GM18909 (cell line): ENCODE measurements at regions not wholly inside any gene's neighbourhood (a gene's known extent, or its start where the extent isn't known, plus 50 kb on each side); places are given as distances from the start of the nearest gene placed in this dataset.
"Not testable (repeated sequence)": the region's sequence is repeated elsewhere in the genome, so short reads cannot be mapped to it uniquely, and the experiment has no call there.

ENCODE experiments used
- ATAC-seq: cut with Tn5 transposase; IDR thresholded peaks from one replicate; pipeline ENCODE4 v1.9.1; 2021; ENCODE audit warnings: mild to moderate bottlenecking; ENCODE audit not compliant: unreplicated experiment, poor library complexity

- no peak for ATAC-seq
Measured at GRCh38 chr12:92411687-92412086, 266.0 kb upstream of the BTG1 start.

- no peak for ATAC-seq
Measured at GRCh38 chr12:92408072-92408900, 262.6 kb upstream of the BTG1 start.

- not testable (repeated sequence) for ATAC-seq
Measured at GRCh38 chr12:92406404-92407070, 260.9 kb upstream of the BTG1 start.

- ATAC-seq, result not testable (repeated sequence)
Measured at GRCh38 chr12:92405801-92406251, 260.2 kb upstream of the BTG1 start.

- ATAC-seq, result no peak
Measured at GRCh38 chr12:92404921-92405320, 259.3 kb upstream of the BTG1 start.

- no peak for ATAC-seq
Measured at GRCh38 chr12:92404259-92404894, 258.7 kb upstream of the BTG1 start.

- peak; percentile 91 for ATAC-seq
Measured at GRCh38 chr12:92403210-92404175, 257.8 kb upstream of the BTG1 start.

GRCh38 chr12:92402415-92402814 is 256.8 kb upstream of the BTG1 start:
- no peak for ATAC-seq

GRCh38 chr12:92400006-92400405 is 254.4 kb upstream of the BTG1 start:
- no peak for ATAC-seq

GRCh38 chr12:92398565-92399309 is 253.1 kb upstream of the BTG1 start:
- no peak for ATAC-seq

- no peak for ATAC-seq
Measured at GRCh38 chr12:92396647-92397252, 251.1 kb upstream of the BTG1 start.

- no peak for ATAC-seq
Measured at GRCh38 chr12:92395322-92395721, 249.7 kb upstream of the BTG1 start.

- ATAC-seq, result no peak
Measured at GRCh38 chr12:92394895-92395294, 249.2 kb upstream of the BTG1 start.

- ATAC-seq, result no peak
Measured at GRCh38 chr12:92393504-92393903, 247.9 kb upstream of the BTG1 start.

- not testable (repeated sequence) for ATAC-seq
Measured at GRCh38 chr12:92391726-92392125, 246.1 kb upstream of the BTG1 start.

- ATAC-seq, result no peak
Measured at GRCh38 chr12:92389466-92389865, 243.8 kb upstream of the BTG1 start.

- no peak for ATAC-seq
Measured at GRCh38 chr12:92385296-92385695, 239.7 kb upstream of the BTG1 start.

GRCh38 chr12:92384571-92384970 is 238.9 kb upstream of the BTG1 start:
- no peak for ATAC-seq

- ATAC-seq, result no peak
Measured at GRCh38 chr12:92382383-92382878, 236.8 kb upstream of the BTG1 start.
